ENCODE measurements at regions not wholly inside any gene's neighbourhood (a gene's known extent, or its start where the extent isn't known, plus 50 kb on each side); places are given as distances from the start of the nearest gene placed in this dataset.

GRCh38 chr4:83722730-83723269, 186.9 kb downstream of the GPAT3 start:
- no peak for DNase-seq (ENCODE audit: low read depth)

- no peak for DNase-seq (ENCODE audit: low read depth)
These were observed 181.0 kb downstream of the GPAT3 start for GRCh38 chr4:83716874-83717273.

GRCh38 chr4:83712890-83713289, 177.0 kb downstream of the GPAT3 start:
- no peak for DNase-seq (ENCODE audit: low read depth)

GRCh38 chr4:83709627-83710026, 173.7 kb downstream of the GPAT3 start:
- DNase-seq (ENCODE audit: low read depth): no peak

GRCh38 chr4:83708500-83709175, 172.7 kb downstream of the GPAT3 start:
- DNase-seq (ENCODE audit: low read depth): no peak

- DNase-seq (ENCODE audit: low read depth): no peak
These were observed 168.9 kb downstream of the GPAT3 start for GRCh38 chr4:83704786-83705185.

- DNase-seq (ENCODE audit: low read depth): no peak
These were observed 167.8 kb downstream of the GPAT3 start for GRCh38 chr4:83703752-83704151.

- no peak for DNase-seq (ENCODE audit: low read depth)
These were observed 165.1 kb downstream of the GPAT3 start for GRCh38 chr4:83701041-83701440.

- DNase-seq (ENCODE audit: low read depth): no peak
These were observed 163.4 kb downstream of the GPAT3 start for GRCh38 chr4:83699358-83699757.

- DNase-seq (ENCODE audit: low read depth): no peak
These were observed 156.1 kb downstream of the GPAT3 start for GRCh38 chr4:83692028-83692427.

- DNase-seq (ENCODE audit: low read depth): no peak
These were observed 150.3 kb downstream of the GPAT3 start for GRCh38 chr4:83686166-83686565.

GRCh38 chr4:83679692-83680091, 143.8 kb downstream of the GPAT3 start:
- DNase-seq (ENCODE audit: low read depth): no peak

- DNase-seq (ENCODE audit: low read depth): no peak
These were observed 143.3 kb downstream of the GPAT3 start for GRCh38 chr4:83679254-83679653.

- no peak for DNase-seq (ENCODE audit: low read depth)
These were observed 141.7 kb downstream of the GPAT3 start for GRCh38 chr4:83677656-83678055.

- no peak for DNase-seq (ENCODE audit: low read depth)
These were observed 128.8 kb downstream of the GPAT3 start for GRCh38 chr4:83664741-83665140.

- no peak for DNase-seq (ENCODE audit: low read depth)
These were observed 128.2 kb downstream of the GPAT3 start for GRCh38 chr4:83664071-83664470.

- DNase-seq (ENCODE audit: low read depth): no peak
These were observed 126.3 kb downstream of the GPAT3 start for GRCh38 chr4:83662204-83662603.

- no peak for DNase-seq (ENCODE audit: low read depth)
These were observed 125.5 kb downstream of the GPAT3 start for GRCh38 chr4:83661359-83661758.

- DNase-seq (ENCODE audit: low read depth): no peak
These were observed 124.7 kb downstream of the GPAT3 start for GRCh38 chr4:83660578-83660977.

- DNase-seq (ENCODE audit: low read depth): no peak
These were observed 122.9 kb downstream of the GPAT3 start for GRCh38 chr4:83658806-83659205.

GRCh38 chr4:83657336-83657735, 121.4 kb downstream of the GPAT3 start:
- no peak for DNase-seq (ENCODE audit: low read depth)
